22Rv1 (cell line): ENCODE measurements at regions not wholly inside any gene's neighbourhood (a gene's known extent, or its start where the extent isn't known, plus 50 kb on each side); places are given as distances from the start of the nearest gene placed in this dataset.

Experiments
- H3K27ac ChIP-seq: fragments of 450-650 bp; 2 replicates; pipeline ENCODE4 v1.5.1; 2017
- ZFX ChIP-seq: fragments of 450-650 bp; IDR thresholded peaks from 2 replicates; pipeline ENCODE4 v1.6.1; 2017; ENCODE audit warnings: antibody characterized with exemption, borderline replicate concordance
- TF ChIP-seq, protein P1 (sequence below): fragments of 450-650 bp; IDR thresholded peaks from 2 replicates; pipeline ENCODE4 v1.5.1; 2017; ENCODE audit warnings: mild to moderate bottlenecking

DNA sequence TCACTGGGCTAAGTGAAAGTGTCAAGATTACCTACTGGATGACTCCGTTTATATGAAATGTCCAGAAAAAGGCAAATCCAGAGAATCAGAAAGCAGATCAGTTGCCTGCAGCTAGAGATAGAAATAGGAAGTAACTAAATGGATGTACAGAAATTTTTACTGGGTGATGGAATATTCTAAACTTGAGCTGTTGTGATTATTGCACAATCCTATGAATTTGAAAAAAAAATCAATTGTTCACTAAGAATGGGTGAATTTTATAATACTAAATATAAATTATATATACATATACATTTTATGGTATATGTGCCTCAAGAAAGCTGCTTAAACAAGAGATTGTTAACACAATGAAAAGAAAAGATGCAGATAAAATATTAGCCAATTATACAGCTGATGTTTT is 181.1 kb upstream of the C16orf82 start:
- no peak overlapping the region for H3K27ac ChIP-seq
- no peak for TF ChIP-seq ZFX
- TF ChIP-seq, protein P1, sequence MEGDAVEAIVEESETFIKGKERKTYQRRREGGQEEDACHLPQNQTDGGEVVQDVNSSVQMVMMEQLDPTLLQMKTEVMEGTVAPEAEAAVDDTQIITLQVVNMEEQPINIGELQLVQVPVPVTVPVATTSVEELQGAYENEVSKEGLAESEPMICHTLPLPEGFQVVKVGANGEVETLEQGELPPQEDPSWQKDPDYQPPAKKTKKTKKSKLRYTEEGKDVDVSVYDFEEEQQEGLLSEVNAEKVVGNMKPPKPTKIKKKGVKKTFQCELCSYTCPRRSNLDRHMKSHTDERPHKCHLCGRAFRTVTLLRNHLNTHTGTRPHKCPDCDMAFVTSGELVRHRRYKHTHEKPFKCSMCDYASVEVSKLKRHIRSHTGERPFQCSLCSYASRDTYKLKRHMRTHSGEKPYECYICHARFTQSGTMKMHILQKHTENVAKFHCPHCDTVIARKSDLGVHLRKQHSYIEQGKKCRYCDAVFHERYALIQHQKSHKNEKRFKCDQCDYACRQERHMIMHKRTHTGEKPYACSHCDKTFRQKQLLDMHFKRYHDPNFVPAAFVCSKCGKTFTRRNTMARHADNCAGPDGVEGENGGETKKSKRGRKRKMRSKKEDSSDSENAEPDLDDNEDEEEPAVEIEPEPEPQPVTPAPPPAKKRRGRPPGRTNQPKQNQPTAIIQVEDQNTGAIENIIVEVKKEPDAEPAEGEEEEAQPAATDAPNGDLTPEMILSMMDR: no peak

DNA sequence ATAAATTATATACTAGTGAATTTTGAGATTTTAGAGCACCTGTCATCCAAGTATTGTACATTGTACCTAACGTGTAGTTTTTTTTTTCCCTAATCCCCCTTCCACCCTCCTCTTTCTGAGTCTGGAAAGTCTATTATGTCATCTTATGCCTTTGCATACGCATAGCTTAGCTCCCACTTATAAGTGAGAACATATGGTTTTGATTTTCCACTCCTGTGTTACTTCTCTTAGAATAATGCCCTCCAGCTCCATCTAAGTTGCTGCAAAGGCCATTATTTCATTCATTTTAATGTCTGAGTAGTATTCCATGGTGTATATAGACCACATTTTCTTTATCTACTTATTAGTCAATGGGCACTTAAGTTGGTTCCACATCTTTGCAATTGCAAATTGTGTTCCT is 177.0 kb upstream of the C16orf82 start:
- no peak overlapping the region for H3K27ac ChIP-seq
- TF ChIP-seq ZFX: no peak
- TF ChIP-seq, protein P1: no peak

DNA sequence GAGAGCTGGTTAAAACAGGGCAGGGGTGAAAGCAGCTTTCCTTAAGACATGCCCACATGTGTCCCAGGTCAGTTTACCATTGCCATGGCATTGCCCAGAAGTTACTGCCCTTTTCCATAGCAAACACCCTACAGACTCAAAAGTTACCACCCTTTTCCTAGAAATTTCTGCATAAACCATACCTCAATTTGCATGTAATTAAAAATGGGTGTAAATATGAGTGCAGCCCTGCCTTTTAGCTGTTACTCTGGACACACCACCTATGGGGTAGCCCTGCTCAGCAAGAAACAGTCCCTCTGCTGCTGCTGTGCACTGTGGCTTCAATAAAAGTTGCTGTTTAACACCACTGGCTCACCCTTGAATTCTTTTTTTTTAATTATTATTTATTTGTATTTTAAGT is 168.5 kb upstream of the C16orf82 start:
- TF ChIP-seq, protein P1: no peak
- TF ChIP-seq ZFX: no peak
- no peak overlapping the region for H3K27ac ChIP-seq

DNA sequence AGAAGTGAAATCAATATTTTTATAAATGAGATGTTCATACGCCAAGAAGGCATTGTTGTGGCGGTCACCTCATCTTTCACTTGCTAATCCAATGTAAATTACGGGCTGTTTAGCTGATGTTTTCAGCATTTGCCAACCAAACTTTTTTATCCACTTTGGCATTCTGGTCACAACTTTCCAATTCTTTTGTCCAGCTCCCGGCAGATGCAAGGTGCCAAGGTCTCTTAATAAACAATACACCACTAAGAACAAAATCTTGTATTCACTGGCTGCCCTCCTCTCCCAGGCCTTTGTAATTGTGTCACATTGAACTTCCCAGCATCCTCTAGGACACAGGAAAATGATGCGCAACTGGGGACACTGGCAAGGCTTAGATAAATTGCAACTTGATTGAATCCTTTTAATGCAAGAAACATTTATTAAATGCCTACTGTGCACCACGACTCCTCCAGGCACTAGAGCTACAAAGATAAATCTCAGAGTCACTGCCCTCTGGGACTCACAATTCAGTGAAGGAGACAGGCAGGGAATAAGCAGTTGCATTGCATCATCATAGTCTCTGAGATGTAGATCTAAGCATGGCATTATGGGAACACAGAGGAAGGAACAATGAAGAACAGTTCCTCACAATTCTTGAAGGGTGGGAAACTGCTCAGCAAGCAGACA is 165.4 kb upstream of the C16orf82 start:
- TF ChIP-seq, protein P1: no peak
- no peak for TF ChIP-seq ZFX
- no peak overlapping the region for H3K27ac ChIP-seq

DNA sequence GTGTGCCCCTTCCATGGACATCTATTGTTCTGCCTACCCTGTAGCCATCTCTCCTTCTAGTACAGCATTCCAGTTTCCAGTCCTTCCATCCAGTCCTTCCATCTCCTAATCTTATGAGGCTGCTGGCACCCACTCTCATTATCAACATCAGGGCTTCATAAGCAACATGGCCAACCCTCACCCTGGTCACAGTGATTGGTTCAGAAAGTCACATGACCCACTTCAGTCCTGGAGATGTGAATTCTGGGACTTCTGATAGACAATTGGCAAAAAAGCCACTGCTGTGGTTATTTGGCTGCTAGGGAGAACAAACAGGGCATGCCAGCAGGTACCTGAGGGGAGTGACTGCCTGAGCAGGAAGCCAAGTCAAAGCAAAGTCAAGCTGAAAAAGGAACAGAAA is 164.7 kb upstream of the C16orf82 start:
- TF ChIP-seq, protein P1: no peak
- no peak for TF ChIP-seq ZFX
- H3K27ac ChIP-seq: no peak overlapping the region

DNA sequence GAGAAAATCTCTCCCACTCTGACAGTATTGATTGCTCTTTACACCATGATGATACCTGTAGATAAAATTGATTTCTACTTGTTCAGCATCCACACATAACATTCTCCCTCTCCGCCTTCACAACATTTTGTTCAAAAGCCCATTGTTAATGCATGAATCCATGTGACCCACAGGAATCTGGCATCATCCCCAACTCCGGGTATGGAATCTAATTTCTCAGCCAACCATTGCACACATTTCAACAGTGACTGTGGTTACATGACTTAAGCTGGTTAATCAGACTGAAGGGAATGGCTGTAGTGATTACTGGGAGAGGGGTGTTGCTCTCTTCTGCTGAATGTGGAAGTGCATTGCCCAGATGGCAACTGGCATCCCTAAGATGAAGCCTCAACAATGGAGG is 161.4 kb upstream of the C16orf82 start:
- no peak overlapping the region for H3K27ac ChIP-seq
- TF ChIP-seq, protein P1: no peak
- no peak for TF ChIP-seq ZFX

DNA sequence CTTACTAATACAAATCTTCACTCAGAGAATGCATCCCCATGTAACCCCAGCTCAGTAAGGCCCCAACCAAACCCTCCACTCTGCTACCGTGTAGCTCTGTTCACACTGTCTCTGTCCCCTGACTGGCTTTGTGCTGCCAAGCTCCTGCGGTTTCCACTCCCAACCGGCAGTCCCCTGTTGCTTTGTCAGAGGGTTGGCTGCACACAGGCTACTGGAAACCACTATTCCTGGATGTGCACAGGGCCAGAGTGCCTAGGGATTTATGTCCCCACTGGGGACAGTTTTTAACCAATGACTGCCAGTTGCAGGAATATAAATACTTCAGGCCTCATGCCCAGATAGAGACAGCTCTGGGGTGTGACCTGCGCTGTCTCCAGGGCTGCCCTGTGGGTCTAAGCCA is 157.1 kb upstream of the C16orf82 start:
- TF ChIP-seq, protein P1: no peak
- TF ChIP-seq ZFX: no peak
- H3K27ac ChIP-seq: no peak overlapping the region
